ENCODE measurements at regions not wholly inside any gene's neighbourhood (a gene's known extent, or its start where the extent isn't known, plus 50 kb on each side); places are given as distances from the start of the nearest gene placed in this dataset.

GRCh38 chr4:114229706-114230105, 250.3 kb upstream of the ARSJ start:
- TF ChIP-seq CTCF (IDR thresholded peaks at IDR 0.05): no peak

GRCh38 chr4:114236171-114236769, 256.8 kb upstream of the ARSJ start:
- no peak for TF ChIP-seq CTCF (IDR thresholded peaks at IDR 0.05)

GRCh38 chr4:114237997-114238396, 258.6 kb upstream of the ARSJ start:
- TF ChIP-seq CTCF (IDR thresholded peaks at IDR 0.05): no peak

GRCh38 chr4:114249561-114249960, 270.1 kb upstream of the ARSJ start:
- TF ChIP-seq CTCF (IDR thresholded peaks at IDR 0.05): no peak

GRCh38 chr4:114249976-114250375, 270.5 kb upstream of the ARSJ start:
- TF ChIP-seq CTCF (IDR thresholded peaks at IDR 0.05): no peak

GRCh38 chr4:114250439-114250891, 271.0 kb upstream of the ARSJ start:
- TF ChIP-seq CTCF (IDR thresholded peaks at IDR 0.05): no peak

- TF ChIP-seq CTCF (IDR thresholded peaks at IDR 0.05): no peak
Measured at GRCh38 chr4:114251020-114251419, 271.6 kb upstream of the ARSJ start.

- no peak for TF ChIP-seq CTCF (IDR thresholded peaks at IDR 0.05)
Measured at GRCh38 chr4:114252499-114252898, 273.1 kb upstream of the ARSJ start.
